ENCODE measurements at regions not wholly inside any gene's neighbourhood (a gene's known extent, or its start where the extent isn't known, plus 50 kb on each side); places are given as distances from the start of the nearest gene placed in this dataset.

DNA sequence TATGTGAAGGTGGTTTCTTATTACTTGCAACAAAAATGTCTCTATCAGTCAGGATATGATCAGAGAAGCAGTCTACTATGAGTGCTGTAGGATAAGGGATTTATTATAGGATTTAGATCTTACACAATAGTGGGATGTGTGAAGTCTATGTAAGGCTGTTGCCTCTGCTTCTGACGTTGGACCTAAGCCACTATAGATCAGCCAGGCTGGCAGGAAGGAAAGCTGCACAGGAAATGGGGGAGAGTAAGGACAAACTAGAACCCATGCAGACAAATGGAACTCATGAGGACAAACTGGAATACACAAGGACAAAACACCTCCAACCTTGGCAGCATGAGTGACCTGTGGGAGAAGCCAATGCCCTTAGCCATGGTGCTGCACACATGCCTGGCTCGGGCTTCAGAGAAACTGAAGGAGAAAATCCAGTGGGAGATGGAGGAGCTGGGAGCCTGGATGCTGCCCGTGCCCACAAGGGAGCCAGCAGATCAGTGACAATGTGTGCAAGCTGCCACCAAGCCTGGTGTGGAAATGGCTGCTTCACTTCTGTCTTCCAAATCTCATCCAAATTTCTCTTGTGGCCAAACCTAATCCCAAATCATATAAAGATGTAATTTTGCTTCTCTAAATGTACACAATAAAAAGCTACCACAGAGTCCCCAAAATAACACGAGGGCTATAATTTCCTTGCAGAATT, 147.0 kb upstream of the PCGF5 start:
- H3K4me1 ChIP-seq (ENCODE audit: control insufficient read depth in 1 of 2, insufficient read depth in 2 of 2, low read depth in 1 of 2, low read length in 1 of 2), result peaks cover 0 to 11% of the 10 kb centered on the region in 2 experiments; a peak in 2 of 4 replicates
- CTCF ChIA-PET, result interaction anchor here (0.6 kb wide), 1 partner anchor 178 kb away, joined by 3 read pairs; no protein-coding TSS in a partner anchor
- H3K4me3 ChIP-seq (ENCODE audit: low read depth in 2 of 2, low read length in 1 of 2), result no peak overlapping the region
- H3K27me3 ChIP-seq (ENCODE audit: insufficient read depth), result no peaks in the 10 kb centered on the region
- DNase-seq, result no peak
- POLR2A ChIA-PET, result no interaction called here
- H3K79me2 ChIP-seq (ENCODE audit: insufficient read depth), result no peaks in the 10 kb centered on the region
- H3K4me2 ChIP-seq, result no peak overlapping the region
- no peaks in the 10 kb centered on the region for H4K20me1 ChIP-seq (ENCODE audit: insufficient read depth)
- no peaks in the 10 kb centered on the region for H3K36me3 ChIP-seq (replicated peaks in 1 of 2; ENCODE audit: control insufficient read depth in 1 of 2, insufficient read depth in 2 of 2, low read length in 1 of 2)
- no peak overlapping the region for H3K9ac ChIP-seq
- WGBS (ENCODE audit: low lambda C conversion rate), result 21% methylated on average over 4 of the region's 4 CpGs
- no peaks in the 10 kb centered on the region for H3K9me3 ChIP-seq
- no peak overlapping the region for H2AFZ ChIP-seq (ENCODE audit: low read depth)
- H3F3A ChIP-seq (replicated peaks; ENCODE audit: insufficient read depth), result no peaks in the 10 kb centered on the region
- no peak overlapping the region for H3K27ac ChIP-seq (ENCODE audit: low read depth in 2 of 2, low read length in 1 of 2)
- TF ChIP-seq SIN3A (IDR thresholded peaks at IDR 0.05; ENCODE audit: borderline replicate concordance, low read depth, low read length), result no peak
- H3K9me2 ChIP-seq, result no peaks in the 10 kb centered on the region

DNA sequence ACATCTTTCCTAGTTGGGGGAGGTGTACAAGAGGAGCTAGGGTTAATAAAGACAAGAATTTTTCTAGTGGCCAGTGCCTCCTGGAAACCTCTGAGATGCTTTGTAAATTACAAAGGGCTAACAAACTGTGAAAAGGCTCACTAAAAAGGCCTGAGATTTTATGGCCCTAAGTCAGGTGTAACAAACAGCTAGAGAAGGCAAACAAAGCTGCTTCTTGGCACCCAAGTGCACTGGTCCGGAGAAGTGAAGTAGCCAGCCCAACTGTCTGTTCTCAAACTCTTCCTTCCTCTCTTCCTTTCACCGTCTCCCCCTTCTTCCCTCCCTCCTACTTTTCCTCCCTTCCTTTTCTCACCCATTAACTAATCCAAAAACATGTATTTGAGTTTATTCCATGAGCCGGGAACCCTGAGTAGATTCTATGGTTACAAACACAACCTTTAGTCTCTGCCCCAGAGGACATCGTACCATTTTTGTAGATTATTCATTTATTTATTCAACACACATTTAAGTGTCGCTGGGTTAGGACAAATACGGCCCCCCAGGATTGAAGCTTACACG, 143.4 kb upstream of the PCGF5 start:
- no peak for DNase-seq
- no peak overlapping the region; a peak in 1 of 4 replicates for H3K4me3 ChIP-seq (ENCODE audit: low read depth in 2 of 2, low read length in 1 of 2)
- no peaks in the 10 kb centered on the region for H3K79me2 ChIP-seq (ENCODE audit: insufficient read depth)
- peak overlapping the region; percentile 10; the same call in 1 of the 2 replicates for H3K9ac ChIP-seq
- POLR2A ChIA-PET, result no interaction called here
- no peaks in the 10 kb centered on the region for H3F3A ChIP-seq (replicated peaks; ENCODE audit: insufficient read depth)
- H3K4me1 ChIP-seq (ENCODE audit: control insufficient read depth in 1 of 2, insufficient read depth in 2 of 2, low read depth in 1 of 2, low read length in 1 of 2), result peaks cover 0 to 15% of the 10 kb centered on the region in 2 experiments; a peak in 2 of 4 replicates
- whole genome bisulfite sequencing (ENCODE audit: low lambda C conversion rate), result 55% methylated on average over 7 of the region's 7 CpGs
- CTCF ChIA-PET, result interaction anchor here (1.0 to 3.3 kb wide), 7 partner anchors 15 to 198 kb away, joined by 3 to 16 read pairs (median 4); no protein-coding TSS in a partner anchor
- no peak for TF ChIP-seq GATA2 (CRISPR knock-in tag; IDR thresholded peaks at IDR 0.05)
- TF ChIP-seq FOXJ3 (CRISPR knock-in tag; IDR thresholded peaks at IDR 0.05), result no peak
- TF ChIP-seq EZH2phosphoT487 (IDR thresholded peaks at IDR 0.05; ENCODE audit: borderline replicate concordance, low read depth), result no peak
- TF ChIP-seq NFIC (IDR thresholded peaks at IDR 0.05; ENCODE audit: borderline replicate concordance), result no peak
- no peak for TF ChIP-seq CHD2 (IDR thresholded peaks at IDR 0.05; ENCODE audit: low read length, partially characterized antibody)
- no peak for TF ChIP-seq ELF1 (IDR thresholded peaks at IDR 0.05)
- no peak for TF ChIP-seq MXI1 (IDR thresholded peaks at IDR 0.05; ENCODE audit: low read depth, low read length)
- no peak for TF ChIP-seq JUND (IDR thresholded peaks at IDR 0.05)
- TF ChIP-seq, protein P1, sequence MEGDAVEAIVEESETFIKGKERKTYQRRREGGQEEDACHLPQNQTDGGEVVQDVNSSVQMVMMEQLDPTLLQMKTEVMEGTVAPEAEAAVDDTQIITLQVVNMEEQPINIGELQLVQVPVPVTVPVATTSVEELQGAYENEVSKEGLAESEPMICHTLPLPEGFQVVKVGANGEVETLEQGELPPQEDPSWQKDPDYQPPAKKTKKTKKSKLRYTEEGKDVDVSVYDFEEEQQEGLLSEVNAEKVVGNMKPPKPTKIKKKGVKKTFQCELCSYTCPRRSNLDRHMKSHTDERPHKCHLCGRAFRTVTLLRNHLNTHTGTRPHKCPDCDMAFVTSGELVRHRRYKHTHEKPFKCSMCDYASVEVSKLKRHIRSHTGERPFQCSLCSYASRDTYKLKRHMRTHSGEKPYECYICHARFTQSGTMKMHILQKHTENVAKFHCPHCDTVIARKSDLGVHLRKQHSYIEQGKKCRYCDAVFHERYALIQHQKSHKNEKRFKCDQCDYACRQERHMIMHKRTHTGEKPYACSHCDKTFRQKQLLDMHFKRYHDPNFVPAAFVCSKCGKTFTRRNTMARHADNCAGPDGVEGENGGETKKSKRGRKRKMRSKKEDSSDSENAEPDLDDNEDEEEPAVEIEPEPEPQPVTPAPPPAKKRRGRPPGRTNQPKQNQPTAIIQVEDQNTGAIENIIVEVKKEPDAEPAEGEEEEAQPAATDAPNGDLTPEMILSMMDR (IDR thresholded peaks at IDR 0.05), result no peak
- TF ChIP-seq, protein P2, sequence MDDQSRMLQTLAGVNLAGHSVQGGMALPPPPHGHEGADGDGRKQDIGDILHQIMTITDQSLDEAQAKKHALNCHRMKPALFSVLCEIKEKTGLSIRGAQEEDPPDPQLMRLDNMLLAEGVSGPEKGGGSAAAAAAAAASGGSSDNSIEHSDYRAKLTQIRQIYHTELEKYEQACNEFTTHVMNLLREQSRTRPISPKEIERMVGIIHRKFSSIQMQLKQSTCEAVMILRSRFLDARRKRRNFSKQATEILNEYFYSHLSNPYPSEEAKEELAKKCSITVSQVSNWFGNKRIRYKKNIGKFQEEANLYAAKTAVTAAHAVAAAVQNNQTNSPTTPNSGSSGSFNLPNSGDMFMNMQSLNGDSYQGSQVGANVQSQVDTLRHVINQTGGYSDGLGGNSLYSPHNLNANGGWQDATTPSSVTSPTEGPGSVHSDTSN (IDR thresholded peaks at IDR 0.05), result no peak
- no peak for TF ChIP-seq SIN3A (IDR thresholded peaks at IDR 0.05; ENCODE audit: borderline replicate concordance, low read depth, low read length)
- no peak for TF ChIP-seq TAF1 (IDR thresholded peaks at IDR 0.05; ENCODE audit: borderline replicate concordance, low read depth, low read length)
- no peaks in the 10 kb centered on the region for H4K20me1 ChIP-seq (ENCODE audit: insufficient read depth)
- H3K27ac ChIP-seq (ENCODE audit: low read depth in 2 of 2, low read length in 1 of 2), result peak overlapping the region; percentile 11 to 60; a peak in 1 of 4 replicates
- peak overlapping the region; percentile 53 for H3K4me2 ChIP-seq
- H3K9me3 ChIP-seq, result no peaks in the 10 kb centered on the region
- H3K9me2 ChIP-seq, result no peaks in the 10 kb centered on the region
- H2AFZ ChIP-seq (ENCODE audit: low read depth), result peak overlapping the region; percentile 66
- no peaks in the 10 kb centered on the region for H3K27me3 ChIP-seq (ENCODE audit: insufficient read depth)
- H3K36me3 ChIP-seq (replicated peaks in 1 of 2; ENCODE audit: control insufficient read depth in 1 of 2, insufficient read depth in 2 of 2, low read length in 1 of 2), result no peaks in the 10 kb centered on the region

Measured in SK-N-SH (cell line).